ENCODE measurements at regions not wholly inside any gene's neighbourhood (a gene's known extent, or its start where the extent isn't known, plus 50 kb on each side); places are given as distances from the start of the nearest gene placed in this dataset.
A peak's percentile ranks its signal among the peaks of the same experiment; 100 is the strongest.

- H3K4me3 Mint-ChIP-seq, result no peak overlapping the region
- H3K27ac Mint-ChIP-seq, result no peak overlapping the region
- H3K4me1 Mint-ChIP-seq (ENCODE audit: low read depth), result no peaks in the 10 kb centered on the region; the same call in 1 of the 2 replicates
- TF ChIP-seq, protein P1, sequence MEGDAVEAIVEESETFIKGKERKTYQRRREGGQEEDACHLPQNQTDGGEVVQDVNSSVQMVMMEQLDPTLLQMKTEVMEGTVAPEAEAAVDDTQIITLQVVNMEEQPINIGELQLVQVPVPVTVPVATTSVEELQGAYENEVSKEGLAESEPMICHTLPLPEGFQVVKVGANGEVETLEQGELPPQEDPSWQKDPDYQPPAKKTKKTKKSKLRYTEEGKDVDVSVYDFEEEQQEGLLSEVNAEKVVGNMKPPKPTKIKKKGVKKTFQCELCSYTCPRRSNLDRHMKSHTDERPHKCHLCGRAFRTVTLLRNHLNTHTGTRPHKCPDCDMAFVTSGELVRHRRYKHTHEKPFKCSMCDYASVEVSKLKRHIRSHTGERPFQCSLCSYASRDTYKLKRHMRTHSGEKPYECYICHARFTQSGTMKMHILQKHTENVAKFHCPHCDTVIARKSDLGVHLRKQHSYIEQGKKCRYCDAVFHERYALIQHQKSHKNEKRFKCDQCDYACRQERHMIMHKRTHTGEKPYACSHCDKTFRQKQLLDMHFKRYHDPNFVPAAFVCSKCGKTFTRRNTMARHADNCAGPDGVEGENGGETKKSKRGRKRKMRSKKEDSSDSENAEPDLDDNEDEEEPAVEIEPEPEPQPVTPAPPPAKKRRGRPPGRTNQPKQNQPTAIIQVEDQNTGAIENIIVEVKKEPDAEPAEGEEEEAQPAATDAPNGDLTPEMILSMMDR (IDR thresholded peaks at IDR 0.05), result no peak
- no peaks in the 10 kb centered on the region for H3K36me3 Mint-ChIP-seq (ENCODE audit: low read depth)
- no peak for DNase-seq
- peaks cover 28% of the 10 kb centered on the region for H3K27me3 Mint-ChIP-seq (ENCODE audit: insufficient read depth)
- H3K9me3 Mint-ChIP-seq, result no peaks in the 10 kb centered on the region; the same call in 1 of the 2 replicates
Observed at GRCh38 chr15:98451236-98451635, 197.1 kb upstream of the IGF1R start.

DNA sequence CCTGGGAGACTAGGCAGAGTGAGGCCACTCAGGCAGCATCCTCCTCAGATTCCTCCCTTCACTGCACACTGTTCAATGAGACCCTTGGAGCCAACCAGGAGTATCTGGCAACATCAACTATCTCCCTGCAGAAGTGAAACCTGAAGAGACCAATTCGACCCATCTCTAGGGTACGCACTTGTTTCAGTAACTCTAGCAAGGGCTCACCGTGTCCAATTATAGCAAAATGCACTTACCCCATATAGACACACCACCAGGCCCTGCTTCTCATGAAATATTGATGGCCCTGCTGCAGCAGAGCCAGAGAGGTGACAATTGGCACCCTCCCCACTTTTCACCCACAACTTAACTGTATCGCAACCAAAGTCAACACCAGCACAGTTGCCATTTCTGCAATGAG, 196.1 kb upstream of the IGF1R start:
- Mint-ChIP-seq H3K27me3 (ENCODE audit: insufficient read depth) (peaks cover 22% of the 10 kb centered on the region), H3K36me3 (ENCODE audit: low read depth) (no peaks in the 10 kb centered on the region), H3K4me1 (ENCODE audit: low read depth) (no peaks in the 10 kb centered on the region; the same call in 1 of the 2 replicates), H3K9me3 (no peaks in the 10 kb centered on the region; the same call in 1 of the 2 replicates), H3K4me3 (no peak overlapping the region), H3K27ac (no peak overlapping the region)
- no peak for DNase-seq
- TF ChIP-seq, protein P1 (IDR thresholded peaks at IDR 0.05), result no peak

GRCh38 chr15:98455904-98456303, 192.4 kb upstream of the IGF1R start:
- no peak overlapping the region for H3K4me3 Mint-ChIP-seq
- peaks cover 7% of the 10 kb centered on the region for H3K27me3 Mint-ChIP-seq (ENCODE audit: insufficient read depth)

GRCh38 chr15:98476559-98476958, 171.8 kb upstream of the IGF1R start:
- Mint-ChIP-seq H3K27me3 (ENCODE audit: insufficient read depth) (peaks cover 7% of the 10 kb centered on the region), H3K27ac (no peak overlapping the region), H3K4me3 (no peak overlapping the region)

More at GRCh38 chr15:98455904-98456303, 192.4 kb upstream of the IGF1R start:
- H3K4me1 Mint-ChIP-seq (ENCODE audit: low read depth), result no peaks in the 10 kb centered on the region; the same call in 1 of the 2 replicates
- TF ChIP-seq, protein P1 (IDR thresholded peaks at IDR 0.05), result no peak
- no peak overlapping the region for H3K27ac Mint-ChIP-seq
- no peaks in the 10 kb centered on the region for H3K36me3 Mint-ChIP-seq (ENCODE audit: low read depth)
- DNase-seq, result peak; percentile 16
- no peaks in the 10 kb centered on the region for H3K9me3 Mint-ChIP-seq

GRCh38 chr15:98480844-98481243, 167.5 kb upstream of the IGF1R start:
- H3K4me3 Mint-ChIP-seq, result no peak overlapping the region
- TF ChIP-seq, protein P1 (IDR thresholded peaks at IDR 0.05), result no peak
- peaks cover 5% of the 10 kb centered on the region; the same call in 1 of the 2 replicates for H3K27me3 Mint-ChIP-seq (ENCODE audit: insufficient read depth)
- H3K9me3 Mint-ChIP-seq, result peaks cover 22% of the 10 kb centered on the region
- no peak overlapping the region for H3K27ac Mint-ChIP-seq
- DNase-seq, result no peak
- H3K4me1 Mint-ChIP-seq (ENCODE audit: low read depth), result no peaks in the 10 kb centered on the region
- peaks cover 14% of the 10 kb centered on the region for H3K36me3 Mint-ChIP-seq (ENCODE audit: low read depth)

More at GRCh38 chr15:98476559-98476958, 171.8 kb upstream of the IGF1R start:
- H3K4me1 Mint-ChIP-seq (ENCODE audit: low read depth), result no peaks in the 10 kb centered on the region
- H3K36me3 Mint-ChIP-seq (ENCODE audit: low read depth), result peaks cover 18% of the 10 kb centered on the region
- TF ChIP-seq, protein P1 (IDR thresholded peaks at IDR 0.05), result no peak
- H3K9me3 Mint-ChIP-seq, result peaks cover 30% of the 10 kb centered on the region
- DNase-seq, result no peak

Data from HFFc6 (cell line).